ENCODE measurements at regions not wholly inside any gene's neighbourhood (a gene's known extent, or its start where the extent isn't known, plus 50 kb on each side); places are given as distances from the start of the nearest gene placed in this dataset.

DNA sequence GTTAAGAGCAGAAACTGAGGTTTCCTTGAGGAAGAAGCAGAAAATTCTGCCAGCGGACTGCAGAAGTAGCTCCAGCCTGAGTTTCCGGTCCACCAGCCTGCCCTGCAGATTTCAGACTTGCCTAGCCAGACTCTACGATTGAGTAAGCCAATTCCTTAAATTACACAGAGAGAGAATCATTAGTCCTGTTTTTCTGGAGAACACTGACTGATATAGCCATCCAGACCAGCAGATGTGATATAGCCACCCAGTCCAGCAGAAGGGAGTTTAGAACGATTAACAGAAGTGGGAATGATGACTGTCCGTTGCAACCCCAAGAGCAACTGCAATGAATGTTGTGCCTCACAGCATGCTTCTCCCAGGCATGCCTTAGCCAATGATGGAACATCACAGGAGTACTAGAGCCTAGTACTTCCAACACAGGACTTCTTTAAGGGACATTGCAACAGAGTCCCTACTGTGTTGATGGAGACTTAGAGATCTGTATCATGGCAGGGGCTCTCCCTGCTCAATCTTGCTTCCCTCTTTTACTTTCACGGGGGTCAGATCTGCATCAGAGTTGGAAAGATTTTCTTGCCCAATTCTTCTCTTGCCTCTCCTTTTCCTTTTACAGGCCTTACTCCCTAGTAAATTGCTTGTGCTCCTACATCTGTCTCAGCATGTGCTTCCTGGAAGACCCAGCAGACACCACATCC is 264.6 kb upstream of the CLNK start:
- DNase-seq: no peak
- H3K4me3 ChIP-seq: no peak overlapping the region
- H3K9me2 ChIP-seq (ENCODE audit: insufficient read depth): no peaks in the 10 kb centered on the region
- BruUV-seq (replicated peaks): no TSS peak
- TF ChIP-seq, protein P1, sequence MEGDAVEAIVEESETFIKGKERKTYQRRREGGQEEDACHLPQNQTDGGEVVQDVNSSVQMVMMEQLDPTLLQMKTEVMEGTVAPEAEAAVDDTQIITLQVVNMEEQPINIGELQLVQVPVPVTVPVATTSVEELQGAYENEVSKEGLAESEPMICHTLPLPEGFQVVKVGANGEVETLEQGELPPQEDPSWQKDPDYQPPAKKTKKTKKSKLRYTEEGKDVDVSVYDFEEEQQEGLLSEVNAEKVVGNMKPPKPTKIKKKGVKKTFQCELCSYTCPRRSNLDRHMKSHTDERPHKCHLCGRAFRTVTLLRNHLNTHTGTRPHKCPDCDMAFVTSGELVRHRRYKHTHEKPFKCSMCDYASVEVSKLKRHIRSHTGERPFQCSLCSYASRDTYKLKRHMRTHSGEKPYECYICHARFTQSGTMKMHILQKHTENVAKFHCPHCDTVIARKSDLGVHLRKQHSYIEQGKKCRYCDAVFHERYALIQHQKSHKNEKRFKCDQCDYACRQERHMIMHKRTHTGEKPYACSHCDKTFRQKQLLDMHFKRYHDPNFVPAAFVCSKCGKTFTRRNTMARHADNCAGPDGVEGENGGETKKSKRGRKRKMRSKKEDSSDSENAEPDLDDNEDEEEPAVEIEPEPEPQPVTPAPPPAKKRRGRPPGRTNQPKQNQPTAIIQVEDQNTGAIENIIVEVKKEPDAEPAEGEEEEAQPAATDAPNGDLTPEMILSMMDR (conservative IDR thresholded peaks at IDR 0.05): no peak
- no peak for TF ChIP-seq EZH2 (IDR thresholded peaks at IDR 0.05; ENCODE audit: low read depth)
- H3K9me3 ChIP-seq (ENCODE audit: insufficient read depth, low read depth): no peaks in the 10 kb centered on the region
- H2AFZ ChIP-seq: no peak overlapping the region
- intact Hi-C loops (cut with micrococcal nuclease; ENCODE audit: unreplicated experiment): no loop called here
- no peaks in the 10 kb centered on the region for H3K36me3 ChIP-seq (ENCODE audit: low read depth)
- no peaks in the 10 kb centered on the region for H3K4me1 ChIP-seq (replicated peaks; ENCODE audit: insufficient read depth)
- no peaks in the 10 kb centered on the region for H3F3A ChIP-seq (ENCODE audit: insufficient read depth, low read depth)
- ChIA-PET CTCF (no interaction called here), POLR2A (ENCODE audit: unreplicated experiment) (no interaction called here)
- no peaks in the 10 kb centered on the region for H3K79me2 ChIP-seq (ENCODE audit: low read depth)
- no peaks in the 10 kb centered on the region for H4K20me1 ChIP-seq (ENCODE audit: insufficient read depth)
- H3K27me3 ChIP-seq (ENCODE audit: insufficient read depth, low read depth): no peaks in the 10 kb centered on the region
- H3K4me2 ChIP-seq: no peak overlapping the region
- no peak overlapping the region for H3K27ac ChIP-seq

DNA sequence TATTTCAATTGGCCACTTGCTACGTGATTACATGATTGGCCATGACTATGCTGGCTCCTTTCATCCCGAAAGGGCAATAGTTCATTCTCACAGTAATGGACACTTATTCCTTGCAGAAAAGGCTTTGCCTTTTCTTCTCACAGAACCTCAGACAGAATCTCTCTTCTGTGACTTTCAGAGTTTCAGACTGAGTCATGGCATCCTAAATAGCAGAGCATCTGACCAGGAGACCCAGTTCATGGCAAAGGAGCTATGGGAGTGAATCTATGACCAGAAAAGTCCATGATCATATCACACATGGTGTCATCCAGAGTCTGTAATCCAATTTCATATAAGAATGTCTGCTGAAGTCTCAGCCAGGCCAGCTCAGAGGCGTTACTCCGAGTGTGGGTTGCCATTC is 263.3 kb upstream of the CLNK start:
- no peaks in the 10 kb centered on the region for H3K79me2 ChIP-seq (ENCODE audit: low read depth)
- no peak overlapping the region for H3K4me2 ChIP-seq
- BruUV-seq (replicated peaks): no TSS peak
- no peaks in the 10 kb centered on the region for H3K36me3 ChIP-seq (ENCODE audit: low read depth)
- TF ChIP-seq EZH2 (IDR thresholded peaks at IDR 0.05; ENCODE audit: low read depth): no peak
- TF ChIP-seq, protein P1 (conservative IDR thresholded peaks at IDR 0.05): no peak
- ChIA-PET CTCF (no interaction called here), POLR2A (ENCODE audit: unreplicated experiment) (no interaction called here)
- DNase-seq: no peak
- no peaks in the 10 kb centered on the region for H3K9me2 ChIP-seq (ENCODE audit: insufficient read depth)
- no peaks in the 10 kb centered on the region for H3F3A ChIP-seq (ENCODE audit: insufficient read depth, low read depth)
- H4K20me1 ChIP-seq (ENCODE audit: insufficient read depth): no peaks in the 10 kb centered on the region
- intact Hi-C loops (cut with micrococcal nuclease; ENCODE audit: unreplicated experiment): no loop called here
- no peak overlapping the region for H3K4me3 ChIP-seq
- H3K9me3 ChIP-seq (ENCODE audit: insufficient read depth, low read depth): no peaks in the 10 kb centered on the region
- no peak overlapping the region for H2AFZ ChIP-seq
- H3K4me1 ChIP-seq (replicated peaks; ENCODE audit: insufficient read depth): no peaks in the 10 kb centered on the region
- no peaks in the 10 kb centered on the region for H3K27me3 ChIP-seq (ENCODE audit: insufficient read depth, low read depth)
- no peak overlapping the region for H3K27ac ChIP-seq

DNA sequence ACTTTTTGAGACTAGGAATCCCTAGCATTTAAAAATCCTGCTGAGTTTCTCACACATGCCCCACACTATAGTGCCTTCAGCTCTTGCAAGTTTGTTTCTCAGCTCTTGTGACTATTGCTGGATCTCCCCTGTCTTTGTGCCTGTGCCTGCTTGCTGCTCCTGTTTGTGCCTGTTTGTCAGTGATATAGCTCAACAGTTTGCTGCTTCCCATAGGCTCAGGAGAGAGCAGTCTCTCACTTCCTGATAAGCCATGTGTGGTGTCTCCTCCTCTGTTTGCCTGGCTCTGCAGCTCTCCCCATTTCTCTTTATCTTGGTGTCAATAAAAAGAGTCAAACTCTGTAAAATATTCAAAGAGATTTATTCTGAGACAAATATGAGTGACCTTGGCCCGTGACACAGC is 259.8 kb upstream of the CLNK start:
- Histone ChIP-seq H3K9me2 (ENCODE audit: insufficient read depth) (no peaks in the 10 kb centered on the region), H3K79me2 (ENCODE audit: low read depth) (no peaks in the 10 kb centered on the region), H2AFZ (no peak overlapping the region), H3K9me3 (ENCODE audit: insufficient read depth, low read depth) (no peaks in the 10 kb centered on the region), H4K20me1 (ENCODE audit: insufficient read depth) (no peaks in the 10 kb centered on the region), H3K27ac (no peak overlapping the region), H3K36me3 (ENCODE audit: low read depth) (no peaks in the 10 kb centered on the region), H3K4me2 (no peak overlapping the region), H3K27me3 (ENCODE audit: insufficient read depth, low read depth) (no peaks in the 10 kb centered on the region), H3K4me1 (replicated peaks; ENCODE audit: insufficient read depth) (no peaks in the 10 kb centered on the region), H3K4me3 (no peak overlapping the region), H3F3A (ENCODE audit: insufficient read depth, low read depth) (no peaks in the 10 kb centered on the region)
- no peak for DNase-seq
- ChIA-PET POLR2A (ENCODE audit: unreplicated experiment) (no interaction called here), CTCF (interaction anchor here (0.6 kb wide), 1 partner anchor 1464 kb away, joined by 3 read pairs; no protein-coding TSS in a partner anchor)
- BruUV-seq (replicated peaks): no TSS peak
- TF ChIP-seq, protein P1 (conservative IDR thresholded peaks at IDR 0.05): no peak
- no peak for TF ChIP-seq EZH2 (IDR thresholded peaks at IDR 0.05; ENCODE audit: low read depth)
- intact Hi-C loops (cut with micrococcal nuclease; ENCODE audit: unreplicated experiment): no loop called here
